ENCODE measurements at regions not wholly inside any gene's neighbourhood (a gene's known extent, or its start where the extent isn't known, plus 50 kb on each side); places are given as distances from the start of the nearest gene placed in this dataset.

- no peak for TF ChIP-seq EZH2 (IDR thresholded peaks at IDR 0.05; ENCODE audit: borderline replicate concordance, insufficient read depth, low read length, poor library complexity, severe bottlenecking)
- TF ChIP-seq EP300 (conservative IDR thresholded peaks at IDR 0.05; ENCODE audit: poor library complexity, severe bottlenecking), result no peak
- TF ChIP-seq REST (IDR thresholded peaks at IDR 0.05; ENCODE audit: borderline replicate concordance), result no peak
- no peak for TF ChIP-seq CTCF (IDR thresholded peaks at IDR 0.05; ENCODE audit: poor library complexity, severe bottlenecking)
- no peak for TF ChIP-seq POLR2AphosphoS5 (IDR thresholded peaks at IDR 0.05)
- TF ChIP-seq MXI1 (conservative IDR thresholded peaks at IDR 0.05; ENCODE audit: poor library complexity, severe bottlenecking), result no peak
- TF ChIP-seq SMC3 (conservative IDR thresholded peaks at IDR 0.05; ENCODE audit: poor library complexity), result no peak
Measured at GRCh38 chr2:121089166-121089510, 195.9 kb downstream of the TFCP2L1 start.

Data from neural cell (in vitro differentiated cells).